ENCODE measurements at regions not wholly inside any gene's neighbourhood (a gene's known extent, or its start where the extent isn't known, plus 50 kb on each side); places are given as distances from the start of the nearest gene placed in this dataset.
A peak's percentile ranks its signal among the peaks of the same experiment; 100 is the strongest.

DNA sequence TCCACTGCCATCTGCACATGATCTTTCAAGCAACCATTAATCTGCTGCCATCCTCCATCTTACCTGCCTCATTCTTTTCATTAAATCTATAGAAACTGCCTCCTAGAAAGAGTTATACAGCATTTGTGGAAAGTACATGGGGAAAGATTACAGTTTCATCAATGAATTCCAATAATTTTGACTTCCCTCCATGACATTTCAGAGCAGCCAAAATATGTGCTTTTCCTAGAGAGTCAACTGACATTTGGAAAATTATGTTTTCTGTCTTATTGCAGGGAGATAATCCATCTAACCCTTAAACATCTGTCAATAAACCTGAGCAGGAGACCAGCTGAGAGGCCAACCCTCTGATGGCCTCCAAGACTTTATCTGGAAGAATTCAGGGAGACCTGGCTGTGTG lies 147.0 kb upstream of the CDH5 start:
- no peak overlapping the region for H3K27ac Mint-ChIP-seq
- peaks cover 0 to 3% of the 10 kb centered on the region in 2 donors for H3K4me1 Mint-ChIP-seq (ENCODE audit: low read depth in 2 of 2)
- no peak for ATAC-seq (replicated peaks)
- H3K36me3 Mint-ChIP-seq (ENCODE audit: insufficient read depth), result no peaks in the 10 kb centered on the region
- H3K9me3 Mint-ChIP-seq, result no peaks in the 10 kb centered on the region
- no peak for DNase-seq
- peaks cover 35 to 67% of the 10 kb centered on the region in 2 donors for H3K27me3 Mint-ChIP-seq
- no peak overlapping the region for H3K4me3 Mint-ChIP-seq

DNA sequence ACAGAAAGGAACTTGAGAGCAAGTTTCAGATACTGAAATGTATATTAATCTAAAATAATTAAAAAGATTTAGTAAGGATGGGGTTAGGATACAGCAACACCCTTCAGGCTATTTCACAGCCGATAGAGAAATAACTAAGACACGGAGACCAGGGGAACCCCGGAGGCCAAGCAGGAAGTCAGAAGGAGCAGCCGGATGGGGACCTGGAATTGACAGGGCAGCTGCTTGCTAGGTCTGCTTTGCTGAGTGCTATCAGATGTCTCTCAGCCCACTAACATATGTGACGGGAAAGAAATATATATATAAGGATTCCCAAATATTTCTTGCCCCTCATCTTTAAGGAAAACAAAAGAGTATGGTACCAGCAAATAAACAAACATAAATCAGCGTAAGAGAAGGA lies 154.1 kb upstream of the CDH5 start:
- ATAC-seq (replicated peaks) (no peak), DNase-seq (no peak)
- H3K4me1 Mint-ChIP-seq (ENCODE audit: low read depth in 2 of 2), result no peaks in the 10 kb centered on the region
- H3K27ac Mint-ChIP-seq, result no peak overlapping the region
- H3K9me3 Mint-ChIP-seq, result no peaks in the 10 kb centered on the region
- no peaks in the 10 kb centered on the region for H3K36me3 Mint-ChIP-seq (ENCODE audit: insufficient read depth)
- H3K27me3 Mint-ChIP-seq, result peaks cover 44 to 51% of the 10 kb centered on the region in 2 donors
- no peak overlapping the region for H3K4me3 Mint-ChIP-seq

DNA sequence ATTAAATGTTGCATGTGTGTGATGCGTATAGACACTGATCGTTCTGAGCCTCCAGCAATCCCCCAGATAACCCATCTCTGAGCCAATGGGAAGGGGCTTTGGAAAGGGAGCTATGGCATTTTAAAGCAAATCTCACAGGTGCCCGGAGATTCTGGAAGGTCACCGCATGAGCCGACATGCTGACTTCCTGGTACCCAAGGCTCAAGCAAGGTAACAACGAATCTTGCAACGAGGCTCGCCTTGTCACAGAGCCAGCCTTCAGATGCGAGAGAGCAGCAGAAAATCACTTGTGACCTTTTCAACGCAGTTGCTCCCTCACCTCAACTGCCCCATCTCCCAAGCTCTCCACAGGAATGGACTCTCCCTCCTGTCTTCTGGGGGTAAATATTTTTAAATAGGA lies 154.8 kb upstream of the CDH5 start:
- H3K4me1 Mint-ChIP-seq (ENCODE audit: low read depth in 2 of 2), result no peaks in the 10 kb centered on the region
- H3K4me3 Mint-ChIP-seq, result no peak overlapping the region

DNA sequence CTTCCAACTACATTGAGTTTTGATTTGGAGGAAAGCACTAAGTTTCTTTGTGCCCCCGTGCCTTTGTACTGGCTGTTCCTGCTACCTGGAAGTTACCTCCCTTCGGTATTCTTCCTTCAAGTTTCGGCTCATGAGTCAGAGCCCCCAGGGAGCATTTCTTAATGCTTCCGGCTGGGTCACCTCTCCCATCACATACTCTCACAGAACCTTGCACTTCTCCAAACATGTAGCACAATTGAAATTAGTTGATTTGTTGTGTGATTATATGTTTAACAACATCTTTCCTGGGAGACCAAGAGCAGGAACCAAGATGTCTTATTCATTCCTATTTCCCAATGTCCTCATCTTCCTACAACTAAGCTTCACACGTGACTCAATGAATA lies 158.6 kb upstream of the CDH5 start:
- H3K27ac Mint-ChIP-seq, result no peak overlapping the region
- DNase-seq, result no peak
- no peaks in the 10 kb centered on the region for H3K9me3 Mint-ChIP-seq
- no peak for ATAC-seq (replicated peaks)
- H3K36me3 Mint-ChIP-seq (ENCODE audit: insufficient read depth), result no peaks in the 10 kb centered on the region
- peaks cover 54 to 57% of the 10 kb centered on the region in 2 donors for H3K27me3 Mint-ChIP-seq
- no peak overlapping the region for H3K4me3 Mint-ChIP-seq
- H3K4me1 Mint-ChIP-seq (ENCODE audit: low read depth in 2 of 2), result no peaks in the 10 kb centered on the region

More for the DNA sequence above, 154.8 kb upstream of the CDH5 start:
- ATAC-seq (replicated peaks) (no peak), DNase-seq (no peak)
- H3K36me3 Mint-ChIP-seq (ENCODE audit: insufficient read depth), result no peaks in the 10 kb centered on the region
- H3K27ac Mint-ChIP-seq, result no peak overlapping the region
- H3K27me3 Mint-ChIP-seq, result peaks cover 45 to 52% of the 10 kb centered on the region in 2 donors
- H3K9me3 Mint-ChIP-seq, result no peaks in the 10 kb centered on the region

DNA sequence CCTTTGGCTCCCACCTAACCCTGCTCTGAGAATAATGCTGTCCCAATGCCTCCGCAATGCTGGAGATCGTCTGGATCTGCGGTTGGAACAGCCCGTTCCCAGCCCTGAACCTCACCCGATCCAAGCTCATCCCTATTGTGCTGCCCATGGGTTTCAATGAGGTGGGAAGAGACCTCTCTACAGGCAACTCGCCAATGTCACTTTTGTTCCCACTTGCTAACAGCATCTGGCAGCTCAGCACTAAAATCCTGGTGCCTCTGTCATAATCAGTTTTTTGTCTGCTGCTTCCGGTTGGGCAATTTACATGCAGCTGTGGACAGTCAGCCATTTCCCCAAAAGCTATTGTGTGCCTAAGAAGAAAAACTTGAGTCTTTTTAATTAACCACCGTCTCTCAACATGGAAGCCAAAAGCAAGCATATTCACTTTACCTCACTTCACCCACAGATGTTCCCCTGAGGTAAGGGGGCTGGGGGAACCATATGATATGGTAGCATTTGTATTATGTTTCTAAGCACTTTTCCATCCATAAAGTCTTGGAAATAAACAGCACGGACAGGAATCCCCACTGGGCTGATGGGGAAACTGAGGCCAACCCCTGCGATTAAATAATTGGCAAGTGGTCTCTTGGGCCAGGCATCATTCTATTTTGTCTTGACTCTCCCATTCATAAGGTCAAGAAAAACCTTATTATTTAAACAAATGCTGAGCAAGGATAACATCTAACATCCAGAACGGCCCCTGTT lies 159.2 kb upstream of the CDH5 start:
- Mint-ChIP-seq H3K27me3 (peaks cover 54 to 57% of the 10 kb centered on the region in 2 donors), H3K9me3 (no peaks in the 10 kb centered on the region), H3K4me3 (no peak overlapping the region), H3K4me1 (ENCODE audit: low read depth in 2 of 2) (no peaks in the 10 kb centered on the region), H3K27ac (no peak overlapping the region), H3K36me3 (ENCODE audit: insufficient read depth) (no peaks in the 10 kb centered on the region)
- no peak for ATAC-seq (replicated peaks)
- DNase-seq, result no peak

DNA sequence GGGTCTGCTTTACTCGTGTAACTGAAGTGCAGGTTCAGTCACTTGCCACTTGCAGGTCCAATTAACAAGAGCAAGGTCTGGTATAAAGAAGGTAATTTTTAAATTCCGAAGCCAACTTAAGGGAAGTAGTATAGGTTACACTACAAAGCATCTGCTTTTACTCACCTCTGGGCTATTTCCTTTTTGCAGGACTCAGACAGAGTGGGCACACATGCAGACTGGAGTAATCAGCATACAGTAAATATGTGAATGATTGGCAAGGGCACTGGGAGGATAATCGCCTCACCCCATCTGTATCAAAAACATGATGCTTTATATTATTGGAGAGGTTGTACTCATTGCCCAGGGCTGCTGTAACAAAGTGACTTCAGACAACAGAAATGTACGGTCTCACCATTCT lies 160.1 kb upstream of the CDH5 start:
- H3K4me3 Mint-ChIP-seq, result no peak overlapping the region
- no peak overlapping the region for H3K27ac Mint-ChIP-seq
- no peaks in the 10 kb centered on the region for H3K4me1 Mint-ChIP-seq (ENCODE audit: low read depth in 2 of 2)
- H3K36me3 Mint-ChIP-seq (ENCODE audit: insufficient read depth), result no peaks in the 10 kb centered on the region
- ATAC-seq (replicated peaks), result no peak
- no peaks in the 10 kb centered on the region for H3K9me3 Mint-ChIP-seq
- no peak for DNase-seq
- H3K27me3 Mint-ChIP-seq, result peaks cover 51 to 67% of the 10 kb centered on the region in 2 donors

DNA sequence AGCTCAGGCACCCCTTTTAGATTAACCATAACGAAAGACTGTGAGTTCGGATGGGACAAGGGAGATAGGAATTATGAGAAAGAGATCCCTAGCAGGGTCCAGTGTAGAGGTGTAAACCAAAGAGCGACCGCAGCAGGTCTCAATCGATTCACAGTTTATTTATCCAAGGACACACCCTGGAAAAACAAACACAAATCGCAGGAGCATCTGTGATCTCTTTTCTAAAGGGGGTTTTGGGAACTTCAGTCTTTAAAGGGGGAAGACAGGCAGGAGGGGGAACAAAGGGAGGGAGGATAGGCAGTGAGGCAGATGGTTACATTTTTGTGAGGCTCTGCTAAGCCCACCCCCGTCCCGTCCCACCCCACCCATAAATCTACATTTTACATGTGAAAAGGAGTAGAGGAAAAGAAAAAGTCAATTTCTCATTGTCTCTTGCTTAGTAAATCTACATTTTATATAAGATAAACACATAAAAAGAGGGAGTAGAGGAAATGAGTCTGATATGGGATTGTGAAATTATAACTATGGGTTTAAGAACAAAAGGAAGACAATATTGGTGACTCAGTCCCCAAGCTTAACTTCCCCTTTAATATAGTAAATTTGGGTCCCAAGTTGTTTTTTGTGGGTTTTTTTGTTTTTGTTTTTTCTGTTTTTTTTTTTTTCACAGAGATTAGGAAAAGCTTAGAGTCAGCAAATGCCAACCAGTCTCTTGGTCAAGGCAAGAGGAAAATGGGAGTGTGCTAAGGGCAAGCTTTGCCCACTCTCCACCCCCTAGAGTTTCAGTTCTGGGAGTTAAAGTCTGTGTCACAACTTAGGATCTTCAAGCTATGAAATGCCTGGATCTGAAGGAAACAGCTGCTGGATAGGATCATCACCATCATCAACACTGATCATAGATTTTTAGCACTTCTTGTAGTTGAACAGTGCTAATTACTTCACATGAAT lies 160.9 kb upstream of the CDH5 start:
- no peaks in the 10 kb centered on the region for H3K4me1 Mint-ChIP-seq (ENCODE audit: low read depth in 2 of 2)
- peaks cover 46 to 67% of the 10 kb centered on the region in 2 donors for H3K27me3 Mint-ChIP-seq
- no peak overlapping the region for H3K4me3 Mint-ChIP-seq
- H3K36me3 Mint-ChIP-seq (ENCODE audit: insufficient read depth), result no peaks in the 10 kb centered on the region
- ATAC-seq (replicated peaks), result no peak
- no peak overlapping the region for H3K27ac Mint-ChIP-seq
- DNase-seq, result no peak
- no peaks in the 10 kb centered on the region for H3K9me3 Mint-ChIP-seq

DNA sequence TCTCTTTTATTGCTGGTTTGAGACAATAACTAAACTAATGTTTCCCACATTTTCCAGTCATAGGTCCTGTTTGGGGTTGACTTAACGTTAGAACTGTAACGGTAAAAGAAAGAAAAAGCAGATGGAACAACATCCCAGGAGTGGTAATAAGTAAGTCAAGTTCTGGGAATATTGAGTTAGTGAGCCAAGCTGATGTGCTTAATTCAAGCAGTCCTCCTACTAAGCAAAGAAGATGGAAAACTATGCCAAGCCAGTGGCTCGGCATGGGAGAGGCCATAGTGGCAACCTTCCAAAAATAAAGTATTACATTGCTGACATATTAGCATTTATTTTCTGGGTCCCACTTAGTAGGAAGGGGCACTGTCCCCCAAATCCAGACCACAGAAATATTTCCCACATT lies 161.7 kb upstream of the CDH5 start:
- H3K9me3 Mint-ChIP-seq, result no peaks in the 10 kb centered on the region
- ATAC-seq (replicated peaks) (no peak), DNase-seq (no peak)
- no peaks in the 10 kb centered on the region for H3K4me1 Mint-ChIP-seq (ENCODE audit: low read depth in 2 of 2)
- no peak overlapping the region for H3K4me3 Mint-ChIP-seq
- H3K36me3 Mint-ChIP-seq (ENCODE audit: insufficient read depth), result no peaks in the 10 kb centered on the region
- no peak overlapping the region for H3K27ac Mint-ChIP-seq
- H3K27me3 Mint-ChIP-seq, result peaks cover 47 to 59% of the 10 kb centered on the region in 2 donors

DNA sequence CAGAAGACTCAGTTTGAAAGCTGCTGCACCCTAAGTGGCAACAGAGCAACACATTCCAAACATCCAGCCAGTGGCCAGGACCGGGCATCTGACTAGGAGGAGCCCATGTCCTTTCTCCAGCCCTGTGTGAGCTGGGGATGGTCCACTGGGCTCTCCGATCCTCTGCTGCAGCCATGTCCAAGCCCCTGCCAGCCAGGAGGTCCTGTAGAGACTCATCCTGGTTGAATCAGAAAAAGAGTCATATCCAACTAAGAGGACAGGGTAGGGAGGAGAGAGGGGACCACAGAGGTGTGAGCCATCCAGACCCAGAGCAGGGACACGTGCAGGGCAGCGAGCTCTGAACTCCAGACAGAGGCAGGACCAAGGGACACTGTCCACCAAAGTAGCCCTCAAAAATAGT lies 163.0 kb upstream of the CDH5 start:
- no peaks in the 10 kb centered on the region for H3K36me3 Mint-ChIP-seq (ENCODE audit: insufficient read depth)
- peaks cover 37 to 58% of the 10 kb centered on the region in 2 donors for H3K27me3 Mint-ChIP-seq
- no peaks in the 10 kb centered on the region for H3K4me1 Mint-ChIP-seq (ENCODE audit: low read depth in 2 of 2)
- H3K27ac Mint-ChIP-seq, result peak overlapping the region in 1 of 2 donors; percentile 26
- DNase-seq (no peak), ATAC-seq (replicated peaks) (no peak)
- H3K4me3 Mint-ChIP-seq, result no peak overlapping the region
- H3K9me3 Mint-ChIP-seq, result no peaks in the 10 kb centered on the region

DNA sequence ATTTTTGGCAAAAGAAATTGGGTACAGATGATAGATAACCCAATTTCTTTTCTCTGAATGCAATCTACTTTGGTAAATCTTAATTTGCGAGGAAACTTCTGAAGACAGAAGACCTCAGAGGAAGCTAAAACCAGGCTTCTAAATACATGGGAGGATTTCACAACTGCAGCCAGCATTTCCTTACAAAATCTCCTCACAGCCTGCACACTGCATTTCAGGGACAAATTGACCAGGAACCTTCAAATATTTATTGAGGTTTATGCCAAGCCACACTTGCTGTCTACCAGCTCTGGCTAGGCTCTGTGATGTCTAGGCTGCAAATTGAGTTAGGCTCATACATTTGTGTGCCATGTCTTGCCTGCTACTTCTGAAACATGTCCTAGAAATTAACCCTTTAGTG lies 167.3 kb upstream of the CDH5 start:
- Mint-ChIP-seq H3K9me3 (no peaks in the 10 kb centered on the region), H3K27me3 (peaks cover 19 to 57% of the 10 kb centered on the region in 2 donors), H3K36me3 (ENCODE audit: insufficient read depth) (no peaks in the 10 kb centered on the region), H3K4me1 (ENCODE audit: low read depth in 2 of 2) (no peaks in the 10 kb centered on the region), H3K27ac (no peak overlapping the region), H3K4me3 (no peak overlapping the region)
- ATAC-seq (replicated peaks) (no peak), DNase-seq (no peak)

DNA sequence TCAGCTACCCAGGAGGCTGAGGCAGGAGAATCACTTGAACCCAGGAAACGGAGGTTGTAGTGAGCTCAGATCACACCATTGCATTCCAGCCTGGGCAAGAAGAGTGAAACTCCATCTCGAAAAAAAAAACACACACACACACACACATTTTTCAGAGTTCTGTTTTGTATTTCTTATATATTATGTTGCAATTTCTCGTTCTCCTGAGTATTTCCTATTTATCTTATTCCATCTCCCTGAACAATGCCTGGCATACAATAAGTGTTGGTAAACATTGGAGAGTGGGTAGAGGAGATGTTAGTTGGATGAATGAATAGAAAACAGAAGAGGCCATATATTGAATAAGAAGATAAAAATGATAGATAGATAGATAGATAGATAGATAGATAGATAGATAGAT lies 167.8 kb upstream of the CDH5 start:
- no peaks in the 10 kb centered on the region for H3K9me3 Mint-ChIP-seq
- no peaks in the 10 kb centered on the region for H3K36me3 Mint-ChIP-seq (ENCODE audit: insufficient read depth)
- H3K27me3 Mint-ChIP-seq, result peaks cover 19 to 56% of the 10 kb centered on the region in 2 donors
- H3K27ac Mint-ChIP-seq, result no peak overlapping the region
- no peak overlapping the region for H3K4me3 Mint-ChIP-seq
- ATAC-seq (replicated peaks) (no peak), DNase-seq (no peak)
- H3K4me1 Mint-ChIP-seq (ENCODE audit: low read depth in 2 of 2), result no peaks in the 10 kb centered on the region

DNA sequence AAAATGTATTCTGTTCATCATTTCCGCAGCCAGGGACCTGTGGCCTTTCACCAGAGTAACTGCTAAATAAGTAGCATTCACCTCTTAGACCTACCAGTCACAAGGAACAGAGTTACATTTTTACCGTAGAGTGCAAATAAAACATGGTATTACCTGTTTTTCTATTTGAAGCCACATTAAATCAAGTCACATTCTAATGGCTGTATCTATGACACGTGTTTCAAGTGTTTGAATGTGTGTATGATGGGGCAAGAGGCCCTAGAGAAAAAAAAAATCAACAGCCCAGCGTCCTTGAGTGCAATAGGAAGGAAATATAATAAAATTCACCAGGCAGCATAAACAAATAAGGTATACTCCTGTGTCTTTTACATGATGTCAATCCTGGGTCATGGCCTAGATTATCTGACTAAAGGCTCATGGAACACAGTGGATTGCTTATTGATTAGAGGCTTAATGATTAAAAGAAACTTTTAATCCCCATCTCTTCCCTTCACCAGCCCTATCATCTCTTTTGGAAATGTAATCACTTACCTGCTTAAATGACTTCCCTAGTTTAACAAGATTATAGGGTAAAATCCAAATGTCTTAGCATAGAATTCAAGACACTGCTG lies 168.7 kb upstream of the CDH5 start:
- ATAC-seq (replicated peaks) (no peak), DNase-seq (no peak)
- Mint-ChIP-seq H3K36me3 (ENCODE audit: insufficient read depth) (no peaks in the 10 kb centered on the region), H3K27ac (no peak overlapping the region), H3K4me1 (ENCODE audit: low read depth in 2 of 2) (no peaks in the 10 kb centered on the region), H3K4me3 (no peak overlapping the region), H3K27me3 (peaks cover 23 to 48% of the 10 kb centered on the region in 2 donors), H3K9me3 (no peaks in the 10 kb centered on the region)

DNA sequence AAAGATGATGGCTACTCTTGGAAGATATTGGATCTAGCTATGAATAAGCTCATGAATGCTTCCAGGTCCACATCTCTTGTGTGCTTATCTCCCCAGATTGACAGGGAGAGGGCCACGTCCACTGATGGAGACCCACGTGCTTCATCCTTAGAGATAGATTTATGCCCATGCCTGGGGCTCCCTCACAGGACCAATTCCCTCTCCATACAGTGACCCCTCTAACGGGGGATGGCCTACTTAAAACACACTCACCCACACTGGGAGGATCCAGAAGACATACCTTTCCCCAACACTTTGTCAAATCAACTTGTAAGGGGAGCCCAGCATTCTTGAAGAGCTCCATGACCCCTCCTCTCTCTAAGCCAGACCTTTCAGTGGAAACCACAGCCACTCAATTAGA lies 169.7 kb upstream of the CDH5 start:
- Mint-ChIP-seq H3K4me3 (no peak overlapping the region), H3K9me3 (no peaks in the 10 kb centered on the region), H3K27me3 (peaks cover 23 to 41% of the 10 kb centered on the region in 2 donors), H3K27ac (no peak overlapping the region), H3K36me3 (ENCODE audit: insufficient read depth) (no peaks in the 10 kb centered on the region), H3K4me1 (ENCODE audit: low read depth in 2 of 2) (no peaks in the 10 kb centered on the region)
- no peak for ATAC-seq (replicated peaks)
- DNase-seq, result no peak
